Panc1 (cell line): ENCODE measurements at regions not wholly inside any gene's neighbourhood (a gene's known extent, or its start where the extent isn't known, plus 50 kb on each side); places are given as distances from the start of the nearest gene placed in this dataset.

Experiments
- CTCF ChIP-seq: fragments of 450-650 bp; IDR thresholded peaks from 2 replicates; pipeline ENCODE4 v1.5.1; 2017; ENCODE audit warnings: mild to moderate bottlenecking
- TCF7L2 ChIP-seq: IDR thresholded peaks from 2 replicates; pipeline ENCODE4 v1.6.1; 2011; ENCODE audit warnings: mild to moderate bottlenecking, low read depth, low read length, inconsistent platforms

GRCh38 chr5:167785901-167786300 is 505.5 kb upstream of the WWC1 start:
- TF ChIP-seq CTCF = no peak
- TF ChIP-seq TCF7L2 = no peak
